ENCODE measurements at regions not wholly inside any gene's neighbourhood (a gene's known extent, or its start where the extent isn't known, plus 50 kb on each side); places are given as distances from the start of the nearest gene placed in this dataset.

GRCh38 chr3:88671573-88671972 lies 435.8 kb upstream of the EPHA3 start:
- H4K20me1 ChIP-seq (ENCODE audit: insufficient read depth, low read length), result no peaks in the 10 kb centered on the region
- no peak for DNase-seq
- H3K4me2 ChIP-seq (ENCODE audit: low read depth, low read length), result no peak overlapping the region

GRCh38 chr3:88677298-88677697 lies 430.1 kb upstream of the EPHA3 start:
- TF ChIP-seq EZH2phosphoT487 (IDR thresholded peaks at IDR 0.05; ENCODE audit: low read length) (no peak), EZH2 (optimal IDR thresholded peaks at IDR 0.05; ENCODE audit: low read depth, low read length) (no peak), CTCF (IDR thresholded peaks at IDR 0.05; ENCODE audit: low read length) (no peak)
- no peaks in the 10 kb centered on the region for H3K9me3 ChIP-seq (replicated peaks; ENCODE audit: insufficient read depth, low read length)
- no peak overlapping the region for H2AFZ ChIP-seq (ENCODE audit: low read length)
- no peaks in the 10 kb centered on the region for H3K4me1 ChIP-seq (ENCODE audit: low read length)
- DNase-seq, result no peak
- H3F3A ChIP-seq (ENCODE audit: insufficient read depth, low read length), result no peaks in the 10 kb centered on the region
- no peak overlapping the region for H3K27ac ChIP-seq (ENCODE audit: low read length)
- no peaks in the 10 kb centered on the region for H3K79me2 ChIP-seq (ENCODE audit: low read length)
- H3K9me2 ChIP-seq (replicated peaks; ENCODE audit: insufficient read depth, low read length), result no peaks in the 10 kb centered on the region
- no peaks in the 10 kb centered on the region for H3K27me3 ChIP-seq (replicated peaks; ENCODE audit: insufficient read depth, low read length)
- no peak overlapping the region for H3K4me3 ChIP-seq (ENCODE audit: low read length)
- H3K36me3 ChIP-seq (replicated peaks; ENCODE audit: insufficient read depth, low read length), result no peaks in the 10 kb centered on the region
- H3K9ac ChIP-seq (ENCODE audit: low read length), result no peak overlapping the region
- H3K4me2 ChIP-seq (ENCODE audit: low read depth, low read length), result no peak overlapping the region
- no peaks in the 10 kb centered on the region for H4K20me1 ChIP-seq (ENCODE audit: insufficient read depth, low read length)

More at GRCh38 chr3:88671573-88671972, 435.8 kb upstream of the EPHA3 start:
- TF ChIP-seq EZH2 (optimal IDR thresholded peaks at IDR 0.05; ENCODE audit: low read depth, low read length) (no peak), CTCF (IDR thresholded peaks at IDR 0.05; ENCODE audit: low read length) (no peak), EZH2phosphoT487 (IDR thresholded peaks at IDR 0.05; ENCODE audit: low read length) (no peak)
- H3K27me3 ChIP-seq (replicated peaks; ENCODE audit: insufficient read depth, low read length), result no peaks in the 10 kb centered on the region
- H3K9me2 ChIP-seq (replicated peaks; ENCODE audit: insufficient read depth, low read length), result no peaks in the 10 kb centered on the region
- no peaks in the 10 kb centered on the region for H3K4me1 ChIP-seq (ENCODE audit: low read length)
- H3K36me3 ChIP-seq (replicated peaks; ENCODE audit: insufficient read depth, low read length), result no peaks in the 10 kb centered on the region
- no peak overlapping the region for H3K9ac ChIP-seq (ENCODE audit: low read length)
- H2AFZ ChIP-seq (ENCODE audit: low read length), result no peak overlapping the region
- no peak overlapping the region for H3K27ac ChIP-seq (ENCODE audit: low read length)
- H3K4me3 ChIP-seq (ENCODE audit: low read length), result no peak overlapping the region
- H3K9me3 ChIP-seq (replicated peaks; ENCODE audit: insufficient read depth, low read length), result no peaks in the 10 kb centered on the region
- H3F3A ChIP-seq (ENCODE audit: insufficient read depth, low read length), result no peaks in the 10 kb centered on the region
- H3K79me2 ChIP-seq (ENCODE audit: low read length), result no peaks in the 10 kb centered on the region

DNA sequence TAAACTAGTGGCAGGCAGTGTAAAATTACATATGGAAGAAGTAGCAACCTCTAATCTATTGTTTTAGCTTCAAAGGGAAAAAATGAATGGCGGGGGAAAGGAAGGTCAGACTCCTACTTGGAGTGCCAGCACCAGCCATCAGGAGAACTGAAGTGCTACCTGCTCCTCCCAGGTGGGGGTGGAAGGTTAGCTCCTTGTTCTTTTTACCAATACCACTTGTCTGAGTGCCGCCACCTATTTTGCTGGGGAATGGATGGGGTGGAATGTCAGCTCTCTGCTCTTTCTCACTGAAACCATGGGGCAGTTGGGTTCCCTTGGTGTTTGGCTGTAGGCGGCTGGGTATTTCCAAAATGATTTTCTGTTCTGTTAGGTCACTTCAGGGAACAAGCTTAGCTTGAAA lies 428.7 kb upstream of the EPHA3 start:
- H3K9ac ChIP-seq (ENCODE audit: low read length), result no peak overlapping the region
- H3K4me3 ChIP-seq (ENCODE audit: low read length), result no peak overlapping the region
- no peak for TF ChIP-seq CTCF (IDR thresholded peaks at IDR 0.05; ENCODE audit: low read length)
- no peak for TF ChIP-seq EZH2 (optimal IDR thresholded peaks at IDR 0.05; ENCODE audit: low read depth, low read length)
- no peak for TF ChIP-seq EZH2phosphoT487 (IDR thresholded peaks at IDR 0.05; ENCODE audit: low read length)
- H2AFZ ChIP-seq (ENCODE audit: low read length), result no peak overlapping the region
- H4K20me1 ChIP-seq (ENCODE audit: insufficient read depth, low read length), result no peaks in the 10 kb centered on the region
- H3K4me2 ChIP-seq (ENCODE audit: low read depth, low read length), result no peak overlapping the region
- H3K36me3 ChIP-seq (replicated peaks; ENCODE audit: insufficient read depth, low read length), result no peaks in the 10 kb centered on the region
- H3K27me3 ChIP-seq (replicated peaks; ENCODE audit: insufficient read depth, low read length), result no peaks in the 10 kb centered on the region
- H3K4me1 ChIP-seq (ENCODE audit: low read length), result no peaks in the 10 kb centered on the region
- H3F3A ChIP-seq (ENCODE audit: insufficient read depth, low read length), result no peaks in the 10 kb centered on the region
- no peaks in the 10 kb centered on the region for H3K9me2 ChIP-seq (replicated peaks; ENCODE audit: insufficient read depth, low read length)
- no peaks in the 10 kb centered on the region for H3K9me3 ChIP-seq (replicated peaks; ENCODE audit: insufficient read depth, low read length)
- H3K27ac ChIP-seq (ENCODE audit: low read length), result no peak overlapping the region
- H3K79me2 ChIP-seq (ENCODE audit: low read length), result no peaks in the 10 kb centered on the region
- no peak for DNase-seq

Data from MM.1S (cell line).